Heart right ventricle (tissue), 16 donors: ENCODE measurements at regions not wholly inside any gene's neighbourhood (a gene's known extent, or its start where the extent isn't known, plus 50 kb on each side); places are given as distances from the start of the nearest gene placed in this dataset.

ENCODE experiments used
- ATAC-seq, 8 donors: fragments of 200-7000 bp; cut with Tn5 transposase; one replicate each; pipeline ENCODE4 v1.9.1; 2020; ENCODE audit warnings: mild to moderate bottlenecking in 8 of 8, moderate library complexity in 8 of 8, moderate number of reproducible peaks in 1 of 8
- DNase-seq, 2 donors: peaks; one replicate each; pipeline ENCODE4 v3.0.0-alpha.2; 2020
- H3K27ac ChIP-seq, 10 donors: fragments of 200-600 bp; sonication (generic) in 2 of 10; one replicate each; pipeline versions ENCODE4 v1.5.0 to v1.8.0; 2020 to 2022; ENCODE audit warnings: mild to moderate bottlenecking in 3 of 10
- H3K27me3 ChIP-seq, 7 donors: fragments of 200-600 bp; one replicate each; pipeline ENCODE4 v1.8.0; 2021 to 2022; ENCODE audit warnings: mild to moderate bottlenecking in 2 of 7
- H3K36me3 ChIP-seq, 9 donors: fragments of 200-600 bp; sonication (generic) in 1 of 9; one replicate each; pipeline versions ENCODE4 v1.5.0 to v1.8.0; 2020 to 2022; ENCODE audit warnings: mild to moderate bottlenecking in 2 of 9
- H3K4me1 ChIP-seq, 9 donors: fragments of 200-600 bp; sonication (generic) in 1 of 9; one replicate each; pipeline versions ENCODE4 v1.5.0 to v1.8.0; 2020 to 2022; ENCODE audit warnings: mild to moderate bottlenecking in 4 of 9
- H3K4me3 ChIP-seq, 10 donors: fragments of 200-600 bp; sonication (generic) in 2 of 10; one replicate each; pipeline versions ENCODE4 v1.5.0 to v1.8.0; 2020 to 2022; ENCODE audit warnings: mild to moderate bottlenecking in 7 of 10, moderate library complexity in 2 of 10
- H3K9me3 ChIP-seq, 11 donors: fragments of 200-600 bp in 10 of 11; sonication (generic) in 2 of 11; one replicate each; pipeline versions ENCODE4 v1.5.0 to v1.8.0; 2013 to 2022; ENCODE audit warnings: mild to moderate bottlenecking in 2 of 11, control low read depth in 1 of 11, moderate library complexity in 1 of 11
- CTCF ChIP-seq, 9 donors: fragments of 200-600 bp; sonication (generic) in 2 of 9; IDR thresholded peaks; one replicate each; pipeline versions ENCODE4 v1.5.0 to v1.8.0; 2021 to 2022; ENCODE audit warnings: antibody characterized with exemption in 9 of 9, mild to moderate bottlenecking in 5 of 9, moderate library complexity in 1 of 9
- WGBS, 2 donors: extraction: QIAGEN DNeasy Blood & Tissue Kit; methylation state at CpG; one replicate each; pipeline ENCODE4 v1.1.7; 2013; ENCODE audit warnings: inconsistent platforms in 1 of 2; 5-methylcytosine and 5-hydroxymethylcytosine counted together
- intact Hi-C, 10 donors: fragments of 100-400 bp; cut with DNase I; formaldehyde crosslinking; loops; one replicate each; pipeline versions ENCODE4 v1.11.1 to v1.14.2; 2022
- donor health status: Arrhythmogenic right ventricular cardiomyopathy.
- donor health status: ischemic (EF 13 %, LVEDD 7.1; RV severe dilation, severe dysfunction).
- donor health status: healthy with polysubstance abuse.
- donor health status: DM: no; HTN: yes; CAD: no.
- donor health status: DM: no; HTN: no; CAD: no.
- donor health status: ischemic (EF 25% LVEDD 6.9; RV normal size, moderate dysfunction).
- donor health status: ischemic (EF 25% LVEDD 5.7; RV mildly dilated, moderate dysfunction).
- donor health status: healthy.
- donor health status: DM: yes; HTN: yes; CAD: no.
- donor health status: Ischemic cardiomyopathy.
- donor health status: ischemic (EF 35%, LVEDD 5.7; RV mildly dilated, moderate dysfunction).
- donor health status: nonischemic (EF 11% LVEDD 7.7; RV severe dilation, severe dysfunction).
- donor health status: DM: yes; HTN: yes; CAD: no.
- donor health status: PGD.
- donor health status: ischemic (EF 29% LVEDD 5.4; RV normal size, mild dysfunction).
- donor health status: nonischemic (EF 23%, LVEDD 6.1; RV moderate dilation, normal function).

GRCh38 chr6:156597095-156597494 is 180.1 kb upstream of the ARID1B start:
- ATAC-seq (no peak), DNase-seq (no peak)
- Histone ChIP-seq H3K27ac (no peak overlapping the region), H3K27me3 (peaks cover 0 to 8% (median 0%) of the 10 kb centered on the region in 7 donors), H3K4me1 (peaks cover 0 to 5% (median 0%) of the 10 kb centered on the region in 9 donors), H3K9me3 (no peaks in the 10 kb centered on the region), H3K4me3 (no peak overlapping the region), H3K36me3 (no peaks in the 10 kb centered on the region)
- no peak for TF ChIP-seq CTCF (IDR thresholded peaks at IDR 0.05)
- intact Hi-C loops = loop anchor here in 1 of 10 donors (5.0 kb wide), 1 partner anchor 960 kb away; no protein-coding TSS in a partner anchor
- 67 to 73% methylated on average over 5 of the region's 5 CpGs for WGBS, 2 donors

- WGBS, 2 donors = 89 to 91% methylated on average over 3 of the region's 3 CpGs
- no peaks in the 10 kb centered on the region for H3K36me3 ChIP-seq
- H3K4me1 ChIP-seq = peaks cover 0 to 3% (median 0%) of the 10 kb centered on the region in 9 donors
- no peaks in the 10 kb centered on the region for H3K9me3 ChIP-seq
- DNase-seq (no peak), ATAC-seq (no peak)
- H3K4me3 ChIP-seq = no peak overlapping the region
- intact Hi-C loops = loop anchor here in 1 of 10 donors (5.0 kb wide), 1 partner anchor 958 kb away; no protein-coding TSS in a partner anchor
- no peak overlapping the region for H3K27ac ChIP-seq
- peaks cover 0 to 8% (median 0%) of the 10 kb centered on the region in 7 donors for H3K27me3 ChIP-seq
- no peak for TF ChIP-seq CTCF (IDR thresholded peaks at IDR 0.05)
Observed at GRCh38 chr6:156595476-156595875, 181.7 kb upstream of the ARID1B start.

DNA sequence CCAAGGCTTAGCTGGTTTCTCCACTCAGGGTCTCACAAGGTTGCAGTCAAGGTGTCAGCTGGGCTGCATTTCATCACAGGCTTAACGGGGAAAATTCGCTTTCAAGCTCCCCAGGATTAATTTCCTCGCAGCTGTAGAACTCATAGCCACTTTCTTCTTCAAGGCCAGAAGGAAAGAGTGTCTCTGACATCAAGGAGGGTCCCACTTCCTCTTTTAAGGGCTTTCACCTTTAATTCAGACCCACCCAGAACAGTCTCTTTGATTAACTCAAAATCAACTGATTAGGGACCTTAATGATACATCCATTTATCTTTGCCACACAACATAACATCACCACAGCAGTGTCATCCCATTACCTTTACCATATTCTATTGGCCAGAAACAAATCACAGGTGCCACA is 183.3 kb upstream of the ARID1B start:
- peaks cover 0 to 8% (median 0%) of the 10 kb centered on the region in 7 donors for H3K27me3 ChIP-seq
- H3K27ac ChIP-seq = no peak overlapping the region
- TF ChIP-seq CTCF (IDR thresholded peaks at IDR 0.05) = no peak
- intact Hi-C loops = no loop called here
- H3K36me3 ChIP-seq = no peaks in the 10 kb centered on the region
- no peaks in the 10 kb centered on the region for H3K4me1 ChIP-seq
- DNase-seq (no peak), ATAC-seq (no peak)
- 91 to 93% methylated on average over 3 of the region's 3 CpGs for WGBS, 2 donors
- no peaks in the 10 kb centered on the region for H3K9me3 ChIP-seq
- no peak overlapping the region for H3K4me3 ChIP-seq

DNA sequence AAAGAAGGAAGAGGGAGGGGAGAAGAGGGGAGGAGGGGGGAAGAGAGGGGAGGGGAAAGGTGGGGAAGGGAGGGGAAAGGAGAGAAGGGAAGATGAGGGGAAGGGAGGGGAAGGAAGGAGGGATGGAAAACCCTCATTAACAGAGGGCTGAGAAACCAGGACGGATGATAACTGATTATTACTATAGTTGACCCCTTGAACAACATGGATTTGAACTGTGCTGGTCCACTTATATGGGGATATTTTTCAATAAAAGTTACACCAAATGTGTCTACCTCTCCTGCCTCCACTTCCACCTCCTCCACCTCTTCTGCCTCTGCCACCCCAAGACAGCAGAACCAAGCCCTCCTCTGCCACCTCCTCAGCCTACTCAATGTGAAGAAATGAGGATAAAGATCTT is 184.1 kb upstream of the ARID1B start:
- DNase-seq (no peak), ATAC-seq (no peak)
- WGBS, 2 donors = 65 to 69% methylated on average over 1 of the region's 1 CpG
- H3K27me3 ChIP-seq = peaks cover 0 to 8% (median 0%) of the 10 kb centered on the region in 7 donors
- H3K9me3 ChIP-seq = no peaks in the 10 kb centered on the region
- no peaks in the 10 kb centered on the region for H3K4me1 ChIP-seq
- H3K36me3 ChIP-seq = no peaks in the 10 kb centered on the region
- no peak overlapping the region for H3K27ac ChIP-seq
- TF ChIP-seq CTCF (IDR thresholded peaks at IDR 0.05) = no peak
- no peak overlapping the region for H3K4me3 ChIP-seq
- intact Hi-C loops = no loop called here
